ENCODE measurements at regions not wholly inside any gene's neighbourhood (a gene's known extent, or its start where the extent isn't known, plus 50 kb on each side); places are given as distances from the start of the nearest gene placed in this dataset.

GRCh38 chr12:126860210-126860609 is 1406.8 kb upstream of the TMEM132C start:
- TF ChIP-seq GATA3 (IDR thresholded peaks at IDR 0.05; ENCODE audit: low read depth, low read length) (no peak), GATA2 (IDR thresholded peaks at IDR 0.05; ENCODE audit: low read depth, low read length) (no peak)

All from SH-SY5Y (cell line).